HL-60 (cell line): ENCODE measurements at regions not wholly inside any gene's neighbourhood (a gene's known extent, or its start where the extent isn't known, plus 50 kb on each side); places are given as distances from the start of the nearest gene placed in this dataset.

ENCODE experiments used
- DNase-seq, 2 experiments: peaks; one replicate each; pipeline ENCODE4 v3.0.0-alpha.2; 2010 to 2020; ENCODE audit warnings: low read depth in 1 of 2, low spot score in 1 of 2
- H3K27ac ChIP-seq: fragments of 250-450 bp; sonication (Bioruptor Pico); replicated peaks from 2 replicates; pipeline ENCODE4 v1.5.1; 2020; ENCODE audit warnings: mild to moderate bottlenecking, moderate library complexity
- H3K27me3 ChIP-seq: fragments of 250-450 bp; sonication (Bioruptor Pico); 2 replicates; pipeline ENCODE4 v1.5.1; 2021; ENCODE audit warnings: mild to moderate bottlenecking, moderate library complexity; ENCODE audit not compliant: insufficient read depth, poor library complexity, severe bottlenecking
- H3K4me3 ChIP-seq: replicated peaks from 2 replicates; pipeline ENCODE4 v1.5.1; 2011; ENCODE audit warnings: mild to moderate bottlenecking, control low read depth, low read length; ENCODE audit not compliant: insufficient read depth
- GABPA ChIP-seq: IDR thresholded peaks from 2 replicates; pipeline ENCODE4 v1.6.1; 2012; ENCODE audit warnings: low read depth
- POLR2AphosphoS5 ChIP-seq: IDR thresholded peaks from 2 replicates; pipeline ENCODE4 v1.6.1; 2012; ENCODE audit warnings: low read depth
- SPI1 ChIP-seq: IDR thresholded peaks from 2 replicates; pipeline ENCODE4 v1.6.1; 2012; ENCODE audit warnings: low read depth, mild to moderate bottlenecking, borderline replicate concordance
- TF ChIP-seq, protein P1 (sequence below): IDR thresholded peaks from one replicate; pipeline ENCODE4 v1.5.1; 2011; ENCODE audit warnings: low read length, control low read depth, inconsistent platforms; ENCODE audit not compliant: insufficient read depth
- TF ChIP-seq, protein P2 (sequence below): IDR thresholded peaks from 2 replicates; pipeline ENCODE4 v1.6.1; 2012; ENCODE audit warnings: low read depth; ENCODE audit not compliant: insufficient replicate concordance

- TF ChIP-seq, protein P1, sequence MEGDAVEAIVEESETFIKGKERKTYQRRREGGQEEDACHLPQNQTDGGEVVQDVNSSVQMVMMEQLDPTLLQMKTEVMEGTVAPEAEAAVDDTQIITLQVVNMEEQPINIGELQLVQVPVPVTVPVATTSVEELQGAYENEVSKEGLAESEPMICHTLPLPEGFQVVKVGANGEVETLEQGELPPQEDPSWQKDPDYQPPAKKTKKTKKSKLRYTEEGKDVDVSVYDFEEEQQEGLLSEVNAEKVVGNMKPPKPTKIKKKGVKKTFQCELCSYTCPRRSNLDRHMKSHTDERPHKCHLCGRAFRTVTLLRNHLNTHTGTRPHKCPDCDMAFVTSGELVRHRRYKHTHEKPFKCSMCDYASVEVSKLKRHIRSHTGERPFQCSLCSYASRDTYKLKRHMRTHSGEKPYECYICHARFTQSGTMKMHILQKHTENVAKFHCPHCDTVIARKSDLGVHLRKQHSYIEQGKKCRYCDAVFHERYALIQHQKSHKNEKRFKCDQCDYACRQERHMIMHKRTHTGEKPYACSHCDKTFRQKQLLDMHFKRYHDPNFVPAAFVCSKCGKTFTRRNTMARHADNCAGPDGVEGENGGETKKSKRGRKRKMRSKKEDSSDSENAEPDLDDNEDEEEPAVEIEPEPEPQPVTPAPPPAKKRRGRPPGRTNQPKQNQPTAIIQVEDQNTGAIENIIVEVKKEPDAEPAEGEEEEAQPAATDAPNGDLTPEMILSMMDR: no peak
- TF ChIP-seq SPI1: no peak
- TF ChIP-seq, protein P2, sequence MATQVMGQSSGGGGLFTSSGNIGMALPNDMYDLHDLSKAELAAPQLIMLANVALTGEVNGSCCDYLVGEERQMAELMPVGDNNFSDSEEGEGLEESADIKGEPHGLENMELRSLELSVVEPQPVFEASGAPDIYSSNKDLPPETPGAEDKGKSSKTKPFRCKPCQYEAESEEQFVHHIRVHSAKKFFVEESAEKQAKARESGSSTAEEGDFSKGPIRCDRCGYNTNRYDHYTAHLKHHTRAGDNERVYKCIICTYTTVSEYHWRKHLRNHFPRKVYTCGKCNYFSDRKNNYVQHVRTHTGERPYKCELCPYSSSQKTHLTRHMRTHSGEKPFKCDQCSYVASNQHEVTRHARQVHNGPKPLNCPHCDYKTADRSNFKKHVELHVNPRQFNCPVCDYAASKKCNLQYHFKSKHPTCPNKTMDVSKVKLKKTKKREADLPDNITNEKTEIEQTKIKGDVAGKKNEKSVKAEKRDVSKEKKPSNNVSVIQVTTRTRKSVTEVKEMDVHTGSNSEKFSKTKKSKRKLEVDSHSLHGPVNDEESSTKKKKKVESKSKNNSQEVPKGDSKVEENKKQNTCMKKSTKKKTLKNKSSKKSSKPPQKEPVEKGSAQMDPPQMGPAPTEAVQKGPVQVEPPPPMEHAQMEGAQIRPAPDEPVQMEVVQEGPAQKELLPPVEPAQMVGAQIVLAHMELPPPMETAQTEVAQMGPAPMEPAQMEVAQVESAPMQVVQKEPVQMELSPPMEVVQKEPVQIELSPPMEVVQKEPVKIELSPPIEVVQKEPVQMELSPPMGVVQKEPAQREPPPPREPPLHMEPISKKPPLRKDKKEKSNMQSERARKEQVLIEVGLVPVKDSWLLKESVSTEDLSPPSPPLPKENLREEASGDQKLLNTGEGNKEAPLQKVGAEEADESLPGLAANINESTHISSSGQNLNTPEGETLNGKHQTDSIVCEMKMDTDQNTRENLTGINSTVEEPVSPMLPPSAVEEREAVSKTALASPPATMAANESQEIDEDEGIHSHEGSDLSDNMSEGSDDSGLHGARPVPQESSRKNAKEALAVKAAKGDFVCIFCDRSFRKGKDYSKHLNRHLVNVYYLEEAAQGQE: no peak
- no peak for TF ChIP-seq POLR2AphosphoS5
- no peak for TF ChIP-seq GABPA
- Histone ChIP-seq H3K4me3 (no peak overlapping the region), H3K27ac (no peak overlapping the region), H3K27me3 (peaks cover 4% of the 10 kb centered on the region)
- no peak for DNase-seq
Measured at GRCh38 chr12:115898670-115899069, 378.8 kb downstream of the MED13L start.

GRCh38 chr12:115897729-115898128 lies 379.8 kb downstream of the MED13L start:
- TF ChIP-seq GABPA (no peak), SPI1 (no peak), POLR2AphosphoS5 (no peak)
- TF ChIP-seq, protein P1: no peak
- TF ChIP-seq, protein P2: no peak
- Histone ChIP-seq H3K4me3 (no peak overlapping the region), H3K27me3 (peaks cover 4% of the 10 kb centered on the region), H3K27ac (no peak overlapping the region)
- no peak for DNase-seq

GRCh38 chr12:115895247-115895646 lies 382.2 kb downstream of the MED13L start:
- no peak overlapping the region for H3K4me3 ChIP-seq
- H3K27me3 ChIP-seq: no peaks in the 10 kb centered on the region
- no peak for TF ChIP-seq SPI1
- TF ChIP-seq, protein P1: peak; percentile 28
- no peak for DNase-seq
- H3K27ac ChIP-seq: no peak overlapping the region

GRCh38 chr12:115891556-115892164 lies 385.8 kb downstream of the MED13L start:
- DNase-seq: no peak
- TF ChIP-seq POLR2AphosphoS5 (no peak), GABPA (no peak), SPI1 (no peak)
- TF ChIP-seq, protein P1: no peak
- TF ChIP-seq, protein P2: no peak
- H3K4me3 ChIP-seq: no peak overlapping the region
- no peak overlapping the region for H3K27ac ChIP-seq
- H3K27me3 ChIP-seq: no peaks in the 10 kb centered on the region
